ENCODE measurements at regions not wholly inside any gene's neighbourhood (a gene's known extent, or its start where the extent isn't known, plus 50 kb on each side); places are given as distances from the start of the nearest gene placed in this dataset.
"Not testable (repeated sequence)": the region's sequence is repeated elsewhere in the genome, so short reads cannot be mapped to it uniquely, and the experiment has no call there.

- DNase-seq (ENCODE audit: low read depth) = no peak
Measured at GRCh38 chr4:181835348-181835747, 407.9 kb upstream of the TENM3 start.

GRCh38 chr4:181838253-181838652 lies 404.9 kb upstream of the TENM3 start:
- DNase-seq (ENCODE audit: low read depth) = no peak
- H3K4me3 ChIP-seq (ENCODE audit: low read depth, low read length) = no peak overlapping the region
- TF ChIP-seq CTCF (IDR thresholded peaks at IDR 0.05; ENCODE audit: low read depth, low read length, missing control alignments) = no peak
- in situ Hi-C loops (cut with HindIII; ENCODE audit: low sequenced_read_pairs) = no loop called here

More at GRCh38 chr4:181835348-181835747, 407.9 kb upstream of the TENM3 start:
- TF ChIP-seq CTCF (IDR thresholded peaks at IDR 0.05; ENCODE audit: low read depth, low read length, missing control alignments) = no peak
- in situ Hi-C loops (cut with HindIII; ENCODE audit: low sequenced_read_pairs) = no loop called here
- no peak overlapping the region for H3K4me3 ChIP-seq (ENCODE audit: low read depth, low read length)

- H3K4me3 ChIP-seq (ENCODE audit: low read depth, low read length); in situ Hi-C loops (cut with HindIII; ENCODE audit: low sequenced_read_pairs); DNase-seq (ENCODE audit: low read depth): not testable (repeated sequence)
Measured at GRCh38 chr4:181843797-181844196, 399.4 kb upstream of the TENM3 start.

- in situ Hi-C loops (cut with HindIII; ENCODE audit: low sequenced_read_pairs) = no loop called here
- H3K4me3 ChIP-seq (ENCODE audit: low read depth, low read length) = no peak overlapping the region
- no peak for DNase-seq (ENCODE audit: low read depth)
- TF ChIP-seq CTCF (IDR thresholded peaks at IDR 0.05; ENCODE audit: low read depth, low read length, missing control alignments) = no peak
Measured at GRCh38 chr4:181845617-181846016, 397.6 kb upstream of the TENM3 start.

GRCh38 chr4:181846934-181847333 lies 396.3 kb upstream of the TENM3 start:
- TF ChIP-seq CTCF (IDR thresholded peaks at IDR 0.05; ENCODE audit: low read depth, low read length, missing control alignments) = no peak

GRCh38 chr4:181848357-181848756 lies 394.8 kb upstream of the TENM3 start:
- no peak for DNase-seq (ENCODE audit: low read depth)
- in situ Hi-C loops (cut with HindIII; ENCODE audit: low sequenced_read_pairs) = no loop called here
- no peak overlapping the region for H3K4me3 ChIP-seq (ENCODE audit: low read depth, low read length)

More at GRCh38 chr4:181846934-181847333, 396.3 kb upstream of the TENM3 start:
- in situ Hi-C loops (cut with HindIII; ENCODE audit: low sequenced_read_pairs) = no loop called here
- H3K4me3 ChIP-seq (ENCODE audit: low read depth, low read length) = no peak overlapping the region
- no peak for DNase-seq (ENCODE audit: low read depth)

GRCh38 chr4:181849472-181849871 lies 393.7 kb upstream of the TENM3 start:
- no peak for DNase-seq (ENCODE audit: low read depth)
- no peak for TF ChIP-seq CTCF (IDR thresholded peaks at IDR 0.05; ENCODE audit: low read depth, low read length, missing control alignments)
- no peak overlapping the region for H3K4me3 ChIP-seq (ENCODE audit: low read depth, low read length)
- in situ Hi-C loops (cut with HindIII; ENCODE audit: low sequenced_read_pairs) = no loop called here

More at GRCh38 chr4:181848357-181848756, 394.8 kb upstream of the TENM3 start:
- no peak for TF ChIP-seq CTCF (IDR thresholded peaks at IDR 0.05; ENCODE audit: low read depth, low read length, missing control alignments)

All from astrocyte of the cerebellum (primary cell).